CD4-positive, alpha-beta T cell treated with Interleukin-2 at 100 ng/mL for 4 hours (primary cell): ENCODE measurements at regions not wholly inside any gene's neighbourhood (a gene's known extent, or its start where the extent isn't known, plus 50 kb on each side); places are given as distances from the start of the nearest gene placed in this dataset.
"Not testable (repeated sequence)": the region's sequence is repeated elsewhere in the genome, so short reads cannot be mapped to it uniquely, and the experiment has no call there.

Experiments used
- DNase-seq: peaks from one replicate; pipeline ENCODE4 v3.0.0-alpha.2; 2020; ENCODE audit warnings: low spot score

DNA sequence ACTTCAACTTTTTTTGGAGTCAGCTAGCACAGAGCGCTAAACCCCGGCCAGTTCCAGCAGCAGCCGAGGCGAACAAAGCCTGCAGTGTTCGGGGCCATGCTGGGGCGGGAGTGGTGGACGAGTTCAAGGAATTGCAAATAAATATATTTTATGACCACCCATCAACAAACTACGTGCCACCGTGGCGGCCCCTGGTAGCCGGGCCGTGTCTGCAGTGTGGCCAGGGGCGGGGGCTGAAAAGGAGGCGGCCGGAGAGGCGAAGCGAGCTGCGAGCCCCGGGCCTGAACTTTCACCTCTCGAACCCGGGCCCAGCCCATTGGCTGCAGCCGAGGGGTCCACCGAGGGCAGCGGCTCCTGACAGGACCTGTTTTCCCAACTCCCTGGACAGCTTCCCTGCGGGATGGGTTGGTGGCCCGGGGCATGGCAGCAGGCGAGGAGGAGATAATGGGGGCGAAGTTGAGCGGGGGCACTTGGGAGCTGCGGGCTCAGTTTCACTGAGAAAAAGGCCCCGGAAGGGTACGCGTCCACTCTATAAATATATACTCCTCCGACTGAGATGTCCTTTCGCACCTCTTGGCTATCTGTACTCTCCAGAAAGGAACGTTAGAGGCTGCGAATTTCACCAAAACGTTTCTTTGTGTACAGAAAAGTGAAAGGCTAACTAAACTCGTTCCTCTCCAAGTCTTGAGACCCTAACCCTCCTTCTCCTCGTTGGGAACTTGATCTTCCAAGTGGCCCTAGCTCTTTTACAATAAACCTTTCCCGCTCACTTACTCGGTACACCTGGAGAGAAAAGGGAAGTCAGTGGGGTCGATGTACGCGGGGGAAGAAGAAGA, 164.6 kb upstream of the PPP1R3A start:
- DNase-seq, result no peak

DNA sequence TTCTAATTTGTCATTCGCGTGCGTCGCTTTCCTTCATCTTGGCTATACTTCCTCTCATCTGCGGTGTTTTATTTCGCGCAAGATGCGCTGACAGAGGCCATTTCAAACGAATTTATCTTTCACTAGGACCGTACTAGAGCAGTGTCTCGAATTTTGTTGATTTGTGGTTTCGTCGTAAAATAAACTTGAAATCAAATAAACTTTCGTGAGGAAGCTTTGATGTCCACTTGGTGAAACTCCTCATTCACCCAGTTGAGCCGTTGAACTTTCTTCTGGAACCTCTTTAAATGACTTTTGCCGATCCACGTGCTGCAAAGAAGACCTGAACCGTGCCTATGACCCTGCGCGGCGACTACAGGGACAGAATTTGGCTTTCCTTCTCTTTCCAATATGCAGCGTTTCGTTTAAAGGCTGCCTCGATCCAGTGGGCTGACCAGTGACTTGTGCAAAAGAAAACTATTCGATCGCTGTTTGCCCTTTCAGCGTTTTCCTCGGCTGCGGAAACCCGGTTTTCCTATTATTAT, 163.9 kb upstream of the PPP1R3A start:
- no peak for DNase-seq

DNA sequence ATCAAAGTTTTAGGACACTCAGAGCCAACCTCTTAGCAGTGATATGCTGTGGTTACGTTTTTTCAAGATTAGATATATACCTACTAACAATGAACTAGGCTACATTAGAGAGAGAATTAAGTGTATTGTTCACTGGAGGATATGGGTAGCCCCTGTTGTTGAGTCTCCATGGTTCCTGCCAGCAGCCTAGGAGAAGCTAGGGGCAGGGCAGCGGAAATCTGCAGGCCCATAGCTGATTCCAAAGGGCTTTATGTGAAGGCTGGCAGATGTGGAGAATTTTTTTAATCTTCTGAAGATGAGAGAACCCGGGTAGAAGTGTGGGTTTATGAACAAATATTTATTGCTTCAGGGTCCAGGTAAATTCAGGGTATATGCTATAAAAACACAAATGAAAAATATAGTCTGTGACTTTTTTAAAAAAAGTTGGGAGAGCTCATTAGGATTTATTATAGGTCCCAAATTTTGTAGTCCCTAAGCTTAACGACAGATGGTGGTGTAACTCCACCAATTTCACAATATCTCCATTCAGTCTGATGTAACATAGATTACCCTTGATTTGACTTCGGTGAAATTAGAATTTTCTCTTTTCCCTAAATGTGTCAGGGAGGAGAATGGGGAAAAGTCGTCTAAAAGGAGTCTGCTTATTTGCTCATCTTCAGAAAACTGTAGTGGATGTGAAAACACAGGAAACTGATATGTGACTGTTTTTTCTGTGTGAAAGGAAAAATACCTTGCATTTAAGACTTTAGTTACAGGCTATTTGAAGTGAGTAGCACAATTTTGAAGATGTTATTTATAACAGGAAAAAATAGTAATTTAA, 163.0 kb upstream of the PPP1R3A start:
- DNase-seq, result peak; percentile 31

DNA sequence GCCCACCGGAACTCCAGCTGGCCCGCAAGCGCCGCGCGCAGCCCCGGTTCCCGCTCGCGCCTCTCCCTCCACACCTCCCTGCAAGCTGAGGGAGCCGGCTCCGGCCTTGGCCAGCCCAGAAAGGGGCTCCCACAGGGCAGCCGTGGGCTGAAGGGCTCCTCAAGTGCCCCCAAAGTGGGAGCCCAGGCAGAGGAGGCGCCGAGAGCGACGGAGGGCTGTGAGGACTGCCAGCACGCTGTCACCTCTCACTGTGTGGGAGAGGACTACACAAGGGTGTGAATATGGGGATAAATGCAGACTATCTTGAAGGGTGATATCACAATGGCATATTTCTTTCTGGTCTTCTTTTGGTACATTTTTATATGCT, 158.3 kb upstream of the PPP1R3A start:
- DNase-seq, result not testable (repeated sequence)

DNA sequence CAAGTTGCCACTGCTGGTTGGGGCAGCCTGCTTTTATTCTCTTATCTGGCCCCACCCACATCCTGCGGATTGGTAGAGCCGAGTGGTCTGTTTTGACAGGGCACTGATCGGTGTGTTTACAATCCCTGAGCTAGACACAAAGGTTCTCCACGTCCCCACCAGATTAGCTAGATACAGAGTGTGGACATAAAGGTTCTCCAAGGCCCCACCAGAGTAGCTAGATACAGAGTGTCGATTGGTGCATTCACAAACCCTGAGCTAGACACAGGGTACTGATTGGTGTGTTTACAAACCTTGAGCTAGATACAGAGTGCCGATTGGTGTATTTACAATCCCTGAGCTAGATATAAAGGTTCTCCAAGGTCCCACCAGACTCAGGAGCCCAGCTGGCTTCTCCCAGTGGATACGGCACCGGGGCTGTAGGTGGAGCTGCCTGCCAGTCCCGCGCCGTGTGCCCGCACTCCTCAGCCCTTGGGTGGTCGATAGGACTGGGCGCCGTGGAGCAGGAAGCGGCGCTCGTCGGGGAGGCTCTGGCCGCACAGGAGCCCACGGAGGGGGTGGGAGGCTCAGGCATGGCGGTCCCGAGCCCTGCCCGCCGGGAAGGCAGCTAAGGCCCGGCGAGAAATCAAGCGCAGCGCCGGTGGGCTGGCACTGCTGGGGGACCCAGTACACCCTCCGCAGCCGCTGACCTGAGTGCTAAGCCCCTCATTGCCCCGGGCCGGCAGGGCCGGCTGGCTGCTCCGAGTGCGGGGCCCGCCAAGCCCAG, 157.8 kb upstream of the PPP1R3A start:
- DNase-seq, result not testable (repeated sequence)

DNA sequence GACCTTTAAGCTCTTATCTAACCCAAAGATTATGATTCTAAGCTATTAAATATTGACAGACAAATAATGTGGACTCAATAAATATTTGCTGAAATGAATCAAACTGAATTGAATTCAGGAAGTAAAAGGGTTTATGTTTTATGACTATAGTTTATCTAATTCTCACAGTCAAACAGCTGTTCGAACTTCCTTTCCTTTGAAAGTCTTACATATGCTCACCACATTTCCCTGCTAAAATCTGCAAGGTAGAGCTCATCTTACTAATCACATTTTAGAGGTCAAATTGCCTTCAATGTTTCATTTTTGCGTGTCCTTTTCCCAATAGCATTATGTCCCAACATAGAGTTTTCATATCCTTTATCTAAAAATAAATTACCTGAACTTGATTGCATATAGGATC, 154.9 kb upstream of the PPP1R3A start:
- DNase-seq, result no peak

DNA sequence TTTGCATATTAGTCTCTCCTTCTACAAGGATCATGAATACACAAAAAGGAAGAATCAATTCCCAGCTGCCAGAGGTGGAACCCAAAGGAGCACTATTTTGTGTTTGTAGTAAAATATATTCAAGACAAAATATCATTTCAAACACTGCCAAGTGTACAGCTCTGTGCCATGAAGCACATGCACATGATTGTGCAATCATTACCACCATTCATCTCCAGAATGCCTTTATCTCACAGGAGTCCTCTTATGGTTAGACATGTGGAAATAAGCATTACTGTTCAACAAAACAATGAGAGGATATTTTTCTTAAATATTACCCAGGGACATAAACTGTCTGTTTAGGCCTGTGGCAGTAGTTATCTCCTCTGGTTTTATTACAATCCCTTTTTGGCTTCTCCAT, 151.4 kb upstream of the PPP1R3A start:
- no peak for DNase-seq

DNA sequence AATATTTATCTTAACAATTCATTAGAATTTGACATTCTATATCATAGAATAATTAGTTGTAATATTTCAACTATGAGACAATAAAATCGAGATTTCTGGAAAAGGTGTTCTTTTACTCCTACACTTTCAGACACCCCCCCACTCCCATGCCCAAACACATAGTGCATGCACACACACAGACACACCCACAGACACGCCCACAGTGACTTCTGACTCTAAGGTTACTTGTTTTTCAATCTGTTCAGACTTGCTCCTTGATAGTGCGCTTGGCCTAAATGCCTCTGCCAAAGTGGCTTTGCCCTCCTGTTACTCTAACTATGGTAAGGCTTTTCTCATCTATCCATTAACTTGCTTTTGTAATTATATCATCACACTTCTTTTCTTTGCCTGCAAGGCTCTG, 144.0 kb upstream of the PPP1R3A start:
- DNase-seq, result no peak

DNA sequence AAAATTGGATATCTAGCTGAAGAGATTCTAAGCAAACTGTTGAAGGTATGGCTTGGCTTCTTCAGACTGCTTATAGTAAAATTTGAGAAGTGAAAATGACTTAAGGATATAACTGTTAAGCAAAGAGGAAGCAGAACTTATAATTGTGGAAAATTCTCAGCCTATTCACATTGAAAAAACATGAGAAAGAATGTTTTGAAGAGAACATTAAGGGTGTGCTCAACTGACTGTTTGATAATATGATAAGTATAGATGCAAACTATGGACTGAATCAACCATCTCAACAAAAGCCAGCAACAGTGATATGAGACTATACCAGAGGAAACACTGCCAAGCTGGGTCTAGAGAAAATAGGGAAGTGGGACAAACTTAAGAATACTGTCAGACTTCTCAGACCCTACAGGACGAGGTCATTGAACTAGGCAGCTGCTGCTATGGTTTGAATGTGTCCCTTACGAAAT, 133.1 kb upstream of the PPP1R3A start:
- no peak for DNase-seq

DNA sequence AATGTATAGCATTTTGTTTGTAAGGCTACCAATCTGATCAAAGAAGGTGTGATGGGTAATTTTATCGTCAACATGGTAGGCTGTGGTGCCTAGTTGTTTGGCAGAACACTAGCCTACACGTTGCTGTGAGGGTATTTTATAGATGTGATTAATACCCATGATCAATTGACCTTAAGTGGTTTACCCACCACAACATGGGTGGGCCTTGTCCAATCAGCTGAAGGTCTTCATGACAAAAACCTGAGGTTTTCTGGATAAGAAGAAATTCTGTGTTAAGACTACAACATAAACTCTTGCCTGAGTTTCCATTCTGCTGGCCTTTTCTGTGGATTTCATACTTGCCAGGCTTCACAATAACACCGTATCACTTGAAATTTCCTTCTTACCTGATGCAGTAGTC, 131.8 kb upstream of the PPP1R3A start:
- DNase-seq, result no peak

DNA sequence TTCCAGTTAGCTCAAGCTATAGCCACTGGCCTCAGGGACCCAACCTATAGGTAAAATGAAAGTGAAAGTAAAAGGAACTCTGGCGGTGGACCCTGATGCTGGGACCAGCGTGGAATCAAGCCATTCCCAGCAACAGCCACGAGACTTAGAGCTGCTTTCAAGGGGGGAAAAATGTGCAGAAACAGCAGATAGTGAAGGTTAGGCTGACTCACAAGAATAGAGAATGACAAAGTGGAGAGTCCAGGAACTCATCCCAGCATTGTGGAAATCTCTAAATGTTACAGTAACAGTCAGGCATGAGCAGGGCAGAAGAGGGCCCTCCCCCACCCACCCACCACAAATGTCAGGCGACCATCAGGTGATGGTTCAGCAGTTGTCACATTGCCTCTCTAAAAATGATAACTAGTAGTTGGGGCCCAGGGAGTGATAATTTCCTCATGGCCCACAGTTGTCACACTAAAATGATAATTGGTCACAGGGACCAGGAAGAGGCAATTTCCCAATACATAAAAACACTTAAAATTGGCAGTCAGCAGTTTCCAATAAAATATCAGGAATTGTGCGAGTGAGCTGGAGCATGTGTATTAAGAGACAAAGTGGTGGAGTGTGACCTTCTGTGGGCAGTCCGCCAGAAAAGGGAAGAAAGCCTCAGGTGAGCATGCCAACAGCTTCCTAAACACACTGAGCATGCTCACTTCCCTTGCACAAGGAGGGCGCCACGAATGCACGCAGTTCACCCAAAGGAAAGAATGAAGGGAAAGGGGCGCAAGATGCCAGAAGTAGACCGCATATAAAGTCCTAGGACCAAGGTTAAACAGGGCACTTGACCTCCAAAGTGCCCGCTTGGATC, 129.8 kb upstream of the PPP1R3A start:
- peak; percentile 23 for DNase-seq

DNA sequence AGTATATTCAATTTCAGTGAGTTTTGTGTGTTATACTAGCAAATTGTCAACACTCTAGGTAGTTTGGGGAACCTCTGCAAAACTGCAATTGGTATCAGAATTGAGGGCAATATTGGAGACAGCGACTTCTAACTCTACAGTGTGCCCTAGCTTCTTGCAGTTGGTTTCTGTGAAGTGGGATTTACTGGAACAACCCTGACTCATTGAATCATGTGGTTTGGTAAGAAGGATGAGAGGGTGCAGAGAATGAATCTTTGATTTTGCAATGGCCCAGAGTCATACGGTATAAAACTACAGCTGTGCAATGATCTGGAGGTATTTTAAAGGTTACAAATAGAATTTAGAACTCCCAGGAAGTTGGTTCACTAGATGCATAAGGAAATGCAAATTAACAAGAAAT, 129.1 kb upstream of the PPP1R3A start:
- peak; percentile 48 for DNase-seq

DNA sequence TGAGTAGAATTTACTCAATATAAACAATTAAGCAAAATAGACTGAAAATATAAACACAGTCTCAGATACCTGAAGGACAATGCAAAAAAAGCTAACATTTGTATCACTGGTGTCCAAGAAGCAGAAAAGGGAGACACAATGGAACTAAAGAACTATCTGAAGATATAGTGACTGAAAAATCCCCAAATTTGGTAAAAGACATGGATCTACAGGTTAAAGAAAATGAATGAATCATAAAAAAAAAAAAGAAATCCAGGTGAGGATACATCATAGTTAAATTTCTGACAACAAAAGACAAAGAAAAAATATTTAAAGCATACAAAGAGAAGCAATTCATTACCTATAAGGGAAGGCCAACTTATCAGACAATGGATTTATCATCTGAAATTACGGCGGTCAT, 114.7 kb upstream of the PPP1R3A start:
- DNase-seq, result no peak

DNA sequence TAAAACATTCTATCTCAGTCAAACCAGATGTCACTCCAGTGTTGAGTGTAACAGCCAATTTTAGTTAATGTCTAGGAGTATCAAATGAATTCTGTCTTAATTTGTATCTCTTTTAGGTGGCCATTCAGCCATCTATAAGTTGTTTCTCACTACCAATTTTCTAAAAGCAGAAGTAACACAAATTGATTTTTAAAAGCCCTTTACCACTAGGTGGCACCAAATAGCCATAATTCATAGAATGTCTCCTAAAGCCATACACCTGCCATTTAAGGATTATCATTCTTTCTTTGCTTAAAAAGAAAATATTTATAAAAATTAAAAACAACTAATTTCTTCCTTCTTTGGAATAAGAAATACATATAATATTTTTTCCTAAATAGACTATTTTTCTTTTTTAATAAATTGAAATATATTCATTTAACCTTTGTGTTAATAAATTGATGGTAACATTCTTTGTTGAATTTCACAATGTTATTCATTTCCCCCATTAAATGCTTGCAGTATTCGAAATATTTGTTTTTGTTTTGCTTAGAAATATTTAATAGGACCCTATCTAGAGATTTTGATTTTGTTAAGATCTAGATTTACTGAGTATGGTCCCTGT, 107.8 kb upstream of the PPP1R3A start:
- DNase-seq, result peak; percentile 80

DNA sequence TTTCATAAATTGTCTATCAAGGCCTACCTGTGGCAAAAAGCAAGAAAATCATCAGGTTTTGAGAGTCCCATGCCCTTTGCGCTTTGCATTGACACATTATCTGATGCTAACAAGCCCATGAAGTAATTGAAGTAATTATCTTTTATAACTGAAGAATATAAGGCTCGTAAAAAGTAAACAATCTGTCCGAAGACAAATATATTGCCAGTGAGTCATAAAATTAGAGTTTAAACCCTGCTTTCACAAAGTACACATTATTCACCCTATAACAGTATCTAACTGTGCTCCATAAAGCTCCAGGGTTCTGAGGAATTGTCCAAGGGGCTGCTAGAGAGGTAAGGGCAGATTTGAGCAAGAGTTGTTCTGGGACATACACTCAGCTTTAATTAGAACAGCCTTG, 102.3 kb upstream of the PPP1R3A start:
- no peak for DNase-seq

DNA sequence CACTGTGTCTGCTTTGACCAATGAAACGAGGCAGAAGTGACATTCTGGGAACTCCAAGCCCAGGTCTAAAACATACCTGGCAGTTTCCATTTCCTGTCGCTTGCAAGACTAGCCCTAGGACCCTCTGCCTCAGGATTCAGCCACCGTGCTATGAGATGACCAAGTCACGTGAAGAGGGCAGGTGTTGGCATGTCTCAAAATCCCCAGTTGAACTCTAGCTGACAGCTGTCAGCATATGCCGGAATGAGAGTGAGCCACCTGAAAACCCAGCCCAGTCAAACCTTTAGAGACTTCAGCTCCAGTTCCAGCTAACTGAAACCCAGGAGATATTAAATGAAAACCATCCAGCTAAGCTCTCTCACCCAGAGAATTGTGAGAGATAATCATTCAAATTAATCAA, 89.9 kb upstream of the PPP1R3A start:
- DNase-seq, result no peak

DNA sequence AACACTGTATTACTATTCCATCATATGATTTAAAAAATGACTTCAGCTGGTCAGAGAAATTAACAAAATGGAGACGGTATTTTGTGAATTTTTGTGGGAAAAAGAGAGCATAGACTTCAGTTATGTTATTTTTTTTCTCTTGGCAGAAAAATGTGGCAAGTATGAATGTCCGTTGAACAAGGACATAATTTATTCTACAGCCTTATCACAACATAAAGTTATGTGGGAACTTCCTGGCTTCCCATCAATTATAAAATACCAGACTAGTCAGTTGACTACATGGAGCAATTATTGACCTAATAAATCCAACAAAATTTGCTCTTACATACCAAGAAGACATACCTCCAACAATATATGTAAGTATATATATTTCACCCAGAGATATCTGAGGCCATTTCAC, 88.6 kb upstream of the PPP1R3A start:
- DNase-seq, result no peak

DNA sequence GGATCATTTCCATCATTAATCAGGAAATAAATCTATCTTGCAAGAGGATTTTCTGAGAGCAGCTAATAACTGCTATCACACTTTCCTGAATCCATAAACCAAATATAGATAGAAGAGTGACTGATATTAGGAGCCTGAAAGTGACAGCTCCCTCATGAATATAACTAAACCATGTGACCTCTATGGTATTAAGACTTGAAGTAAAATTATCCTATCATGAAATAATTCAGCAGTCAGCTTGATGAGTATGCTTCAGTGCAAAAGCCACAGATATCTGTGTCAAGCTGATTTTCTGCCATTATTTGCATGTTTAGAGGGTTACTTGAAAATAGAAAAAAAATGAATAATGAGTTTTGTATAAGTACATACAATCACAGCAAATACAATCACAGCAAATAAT, 80.1 kb upstream of the PPP1R3A start:
- DNase-seq, result no peak

DNA sequence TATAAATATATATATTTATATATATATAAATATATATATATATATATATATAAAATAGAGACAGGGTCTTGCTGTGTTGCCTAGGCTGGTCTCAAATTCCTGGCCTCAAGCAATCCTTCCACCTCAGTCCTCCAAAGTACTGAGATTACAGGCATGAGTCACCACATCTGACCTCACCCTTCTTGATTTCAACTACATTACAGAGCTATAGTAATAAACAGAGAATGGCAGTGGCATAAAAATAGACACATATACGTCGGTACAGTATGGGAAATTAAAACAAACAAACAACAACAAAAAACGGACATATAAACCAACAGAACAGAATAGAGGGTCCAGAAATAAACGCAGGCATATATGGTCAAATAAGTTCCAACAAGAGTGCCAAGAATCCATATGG, 77.6 kb upstream of the PPP1R3A start:
- DNase-seq, result no peak

DNA sequence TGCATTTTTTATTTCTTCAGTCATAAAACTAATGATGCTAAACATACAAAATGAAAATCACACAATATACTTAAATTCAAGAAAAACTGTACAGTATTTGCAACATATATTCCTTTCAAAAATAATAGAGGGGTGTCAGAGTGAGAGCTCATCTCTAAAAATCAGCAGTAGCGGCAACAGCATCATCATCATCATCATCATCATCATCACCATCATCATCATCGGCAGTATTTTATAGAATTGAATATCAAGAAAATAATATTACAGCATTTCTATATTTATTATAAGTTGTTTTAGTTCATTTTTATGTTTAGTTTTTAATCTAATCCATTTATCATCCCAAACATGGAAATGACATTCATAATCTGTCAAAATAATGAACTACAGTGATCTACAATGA, 67.4 kb upstream of the PPP1R3A start:
- no peak for DNase-seq

DNA sequence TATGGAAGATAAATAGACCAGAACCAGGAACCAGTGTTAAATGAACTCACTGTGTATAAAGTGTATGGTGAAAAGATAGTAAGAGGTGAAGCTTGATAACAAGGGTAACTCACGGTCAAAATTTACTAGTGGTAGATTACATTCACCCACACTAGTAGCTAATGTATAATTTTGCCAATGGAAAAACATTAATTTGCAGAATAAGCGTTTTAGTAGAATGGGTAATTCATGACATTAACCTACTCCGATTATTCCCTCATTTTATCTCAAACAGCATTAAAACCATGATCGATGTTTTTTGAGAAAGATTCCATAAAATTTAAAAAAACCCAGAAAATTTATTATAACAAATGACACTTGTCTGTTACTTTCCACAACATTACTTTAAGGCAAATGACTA, 57.7 kb upstream of the PPP1R3A start:
- DNase-seq, result no peak
